NCI-H226 (cell line): ENCODE measurements at regions not wholly inside any gene's neighbourhood (a gene's known extent, or its start where the extent isn't known, plus 50 kb on each side); places are given as distances from the start of the nearest gene placed in this dataset.

Experiments
- DNase-seq: peaks from one replicate; pipeline ENCODE4 v3.0.0-alpha.2; 2015

GRCh38 chr2:121121661-121122060 lies 163.3 kb downstream of the TFCP2L1 start:
- no peak for DNase-seq

- DNase-seq = no peak
Measured at GRCh38 chr2:121123268-121123667, 161.7 kb downstream of the TFCP2L1 start.

- DNase-seq = no peak
Measured at GRCh38 chr2:121124330-121124729, 160.7 kb downstream of the TFCP2L1 start.

GRCh38 chr2:121125350-121125749 lies 159.7 kb downstream of the TFCP2L1 start:
- no peak for DNase-seq

GRCh38 chr2:121128741-121129659 lies 156.0 kb downstream of the TFCP2L1 start:
- DNase-seq = peak; percentile 52

GRCh38 chr2:121129692-121130091 lies 155.3 kb downstream of the TFCP2L1 start:
- DNase-seq = no peak

GRCh38 chr2:121130301-121130850 lies 154.6 kb downstream of the TFCP2L1 start:
- no peak for DNase-seq

- no peak for DNase-seq
Measured at GRCh38 chr2:121131375-121131774, 153.6 kb downstream of the TFCP2L1 start.

- DNase-seq = no peak
Measured at GRCh38 chr2:121132054-121132761, 152.8 kb downstream of the TFCP2L1 start.

- no peak for DNase-seq
Measured at GRCh38 chr2:121132762-121133107, 152.3 kb downstream of the TFCP2L1 start.

GRCh38 chr2:121133551-121134319 lies 151.3 kb downstream of the TFCP2L1 start:
- no peak for DNase-seq

GRCh38 chr2:121134728-121135127 lies 150.3 kb downstream of the TFCP2L1 start:
- no peak for DNase-seq

GRCh38 chr2:121135168-121135853 lies 149.7 kb downstream of the TFCP2L1 start:
- no peak for DNase-seq

GRCh38 chr2:121136323-121136722 lies 148.7 kb downstream of the TFCP2L1 start:
- DNase-seq = no peak

GRCh38 chr2:121137571-121137970 lies 147.4 kb downstream of the TFCP2L1 start:
- no peak for DNase-seq

- DNase-seq = no peak
Measured at GRCh38 chr2:121140734-121141133, 144.3 kb downstream of the TFCP2L1 start.

GRCh38 chr2:121142452-121142851 lies 142.6 kb downstream of the TFCP2L1 start:
- no peak for DNase-seq

- no peak for DNase-seq
Measured at GRCh38 chr2:121144111-121144510, 140.9 kb downstream of the TFCP2L1 start.

- DNase-seq = no peak
Measured at GRCh38 chr2:121146630-121147029, 138.4 kb downstream of the TFCP2L1 start.

- no peak for DNase-seq
Measured at GRCh38 chr2:121147766-121148165, 137.2 kb downstream of the TFCP2L1 start.

GRCh38 chr2:121148481-121148880 lies 136.5 kb downstream of the TFCP2L1 start:
- DNase-seq = no peak

- no peak for DNase-seq
Measured at GRCh38 chr2:121149384-121149783, 135.6 kb downstream of the TFCP2L1 start.
